GM19238 (cell line): ENCODE measurements at regions not wholly inside any gene's neighbourhood (a gene's known extent, or its start where the extent isn't known, plus 50 kb on each side); places are given as distances from the start of the nearest gene placed in this dataset.
"Not testable (repeated sequence)": the region's sequence is repeated elsewhere in the genome, so short reads cannot be mapped to it uniquely, and the experiment has no call there.

Experiments used
- DNase-seq: peaks from one replicate; pipeline ENCODE4 v3.0.0; 2011; ENCODE audit warnings: low spot score; ENCODE audit not compliant: insufficient read length

- DNase-seq = no peak
These were observed 166.2 kb upstream of the TBC1D5 start for GRCh38 chr3:17908399-17909191.

GRCh38 chr3:17905996-17906395, 163.6 kb upstream of the TBC1D5 start:
- no peak for DNase-seq

- no peak for DNase-seq
These were observed 159.5 kb upstream of the TBC1D5 start for GRCh38 chr3:17901893-17902292.

GRCh38 chr3:17894434-17895060, 152.1 kb upstream of the TBC1D5 start:
- DNase-seq = no peak

- DNase-seq = no peak
These were observed 148.9 kb upstream of the TBC1D5 start for GRCh38 chr3:17891139-17891856.

- no peak for DNase-seq
These were observed 143.6 kb upstream of the TBC1D5 start for GRCh38 chr3:17885986-17886385.

GRCh38 chr3:17882981-17883380, 140.6 kb upstream of the TBC1D5 start:
- no peak for DNase-seq

GRCh38 chr3:17877299-17877698, 134.9 kb upstream of the TBC1D5 start:
- DNase-seq = no peak

GRCh38 chr3:17874636-17875035, 132.2 kb upstream of the TBC1D5 start:
- no peak for DNase-seq

- DNase-seq = no peak
These were observed 130.0 kb upstream of the TBC1D5 start for GRCh38 chr3:17872457-17872856.

- DNase-seq = no peak
These were observed 123.2 kb upstream of the TBC1D5 start for GRCh38 chr3:17865631-17866030.

- no peak for DNase-seq
These were observed 119.0 kb upstream of the TBC1D5 start for GRCh38 chr3:17861476-17861875.

GRCh38 chr3:17860840-17861471, 118.5 kb upstream of the TBC1D5 start:
- not testable (repeated sequence) for DNase-seq

GRCh38 chr3:17852217-17852616, 109.8 kb upstream of the TBC1D5 start:
- DNase-seq = no peak

- no peak for DNase-seq
These were observed 108.0 kb upstream of the TBC1D5 start for GRCh38 chr3:17850448-17850847.

GRCh38 chr3:17848102-17848501, 105.7 kb upstream of the TBC1D5 start:
- DNase-seq = no peak

GRCh38 chr3:17847156-17847555, 104.7 kb upstream of the TBC1D5 start:
- no peak for DNase-seq

- no peak for DNase-seq
These were observed 104.0 kb upstream of the TBC1D5 start for GRCh38 chr3:17846466-17846865.

- DNase-seq = no peak
These were observed 102.8 kb upstream of the TBC1D5 start for GRCh38 chr3:17845026-17845812.

GRCh38 chr3:17844236-17844635, 101.8 kb upstream of the TBC1D5 start:
- DNase-seq = no peak

GRCh38 chr3:17841190-17841828, 98.9 kb upstream of the TBC1D5 start:
- DNase-seq = peak; percentile 35
